GM18502 (cell line): ENCODE measurements at regions not wholly inside any gene's neighbourhood (a gene's known extent, or its start where the extent isn't known, plus 50 kb on each side); places are given as distances from the start of the nearest gene placed in this dataset.
"Not testable (repeated sequence)": the region's sequence is repeated elsewhere in the genome, so short reads cannot be mapped to it uniquely, and the experiment has no call there.

ENCODE experiments used
- ATAC-seq: cut with Tn5 transposase; IDR thresholded peaks from one replicate; pipeline ENCODE4 v1.9.1; 2021; ENCODE audit warnings: mild to moderate bottlenecking; ENCODE audit not compliant: unreplicated experiment, poor library complexity

DNA sequence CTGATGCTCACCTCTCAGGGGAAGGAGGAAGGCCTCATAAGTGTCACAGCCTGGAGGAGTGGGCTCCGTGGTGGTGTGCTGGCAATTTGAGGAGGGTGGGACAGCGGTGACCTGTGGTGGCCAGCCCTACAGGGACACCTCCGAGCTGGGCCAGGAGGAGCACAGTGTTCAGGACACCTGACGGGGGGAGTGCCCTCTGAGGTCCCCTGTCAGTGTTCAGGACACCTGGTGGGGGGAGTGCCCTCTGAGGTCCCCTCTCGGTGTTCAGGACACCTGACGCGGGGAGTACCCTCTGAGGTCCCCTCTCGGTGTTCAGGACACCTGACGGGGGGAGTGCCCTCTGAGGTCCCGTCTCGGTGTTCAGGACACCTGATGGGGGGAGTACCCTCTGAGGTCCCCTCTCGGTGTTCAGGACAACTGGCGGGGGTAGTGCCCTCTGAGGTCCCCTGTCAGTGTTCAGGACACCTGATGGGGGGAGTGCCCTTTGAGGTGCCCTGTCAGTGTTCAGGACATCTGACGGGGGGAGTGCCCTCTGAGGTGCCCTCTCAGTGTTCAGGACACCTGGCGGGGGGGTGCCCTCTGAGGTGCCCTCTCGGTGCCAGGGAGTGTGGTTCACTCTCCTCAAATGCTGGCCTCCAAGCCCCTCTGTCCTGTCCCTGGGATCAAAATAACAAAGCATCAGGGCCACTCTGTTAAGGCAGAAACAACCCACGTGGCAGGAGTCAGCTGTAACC is 73.4 kb upstream of the ZNF469 start:
- no peak for ATAC-seq

DNA sequence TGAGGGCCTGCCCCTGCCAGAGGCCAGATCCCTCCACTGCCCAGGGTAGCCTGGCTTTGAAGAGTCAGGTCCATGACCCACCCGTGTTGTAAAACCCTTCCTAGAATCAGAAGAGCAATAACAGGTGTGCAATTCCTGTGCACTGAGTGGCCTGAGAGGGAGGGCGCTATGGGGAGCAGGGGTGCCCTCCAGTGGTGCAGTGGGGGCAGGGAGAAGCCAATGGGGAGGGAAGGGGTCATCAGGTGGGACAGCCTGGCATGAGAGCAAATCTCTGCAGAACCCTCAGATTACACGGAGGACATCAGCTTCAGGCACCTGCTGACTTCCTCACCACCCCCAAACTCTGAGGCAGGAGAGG is 72.9 kb upstream of the ZNF469 start:
- ATAC-seq = no peak

DNA sequence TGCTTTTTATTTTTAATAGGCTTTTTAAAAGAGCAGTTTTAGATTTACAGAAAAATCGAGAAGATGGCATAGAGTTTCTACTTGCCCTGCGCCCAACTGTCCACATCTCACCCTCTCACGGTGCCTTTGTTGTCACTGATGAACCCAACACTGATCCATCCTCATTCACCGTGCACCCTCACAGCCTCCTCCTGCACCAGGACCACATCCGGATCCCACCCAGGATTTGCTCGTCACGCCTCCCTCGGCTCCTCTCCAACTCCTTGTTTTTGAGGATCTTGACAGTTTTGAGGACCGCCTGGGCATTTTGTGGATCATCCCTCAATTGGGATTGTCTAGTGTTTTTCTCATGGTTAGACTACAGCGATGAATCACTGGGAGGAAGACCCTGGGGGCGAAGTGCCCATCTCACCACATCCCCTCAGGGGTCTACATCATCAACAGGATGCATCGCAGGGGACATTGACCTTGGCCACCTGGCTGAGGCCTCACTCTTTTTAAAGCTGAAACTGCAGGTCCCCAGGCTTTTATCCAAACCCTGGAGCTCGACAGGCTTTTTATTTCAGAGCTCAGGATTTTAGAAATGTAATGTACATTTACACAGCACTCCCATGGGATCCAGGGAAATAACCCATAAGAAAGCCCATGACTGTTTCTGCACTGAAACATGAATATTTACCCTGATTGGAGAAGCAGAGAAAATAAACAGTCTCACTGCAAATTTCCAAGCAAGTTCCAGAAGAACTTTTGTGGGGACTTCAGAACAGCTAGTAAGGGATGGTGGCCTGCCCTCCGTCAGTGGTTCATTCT is 71.8 kb upstream of the ZNF469 start:
- no peak for ATAC-seq

DNA sequence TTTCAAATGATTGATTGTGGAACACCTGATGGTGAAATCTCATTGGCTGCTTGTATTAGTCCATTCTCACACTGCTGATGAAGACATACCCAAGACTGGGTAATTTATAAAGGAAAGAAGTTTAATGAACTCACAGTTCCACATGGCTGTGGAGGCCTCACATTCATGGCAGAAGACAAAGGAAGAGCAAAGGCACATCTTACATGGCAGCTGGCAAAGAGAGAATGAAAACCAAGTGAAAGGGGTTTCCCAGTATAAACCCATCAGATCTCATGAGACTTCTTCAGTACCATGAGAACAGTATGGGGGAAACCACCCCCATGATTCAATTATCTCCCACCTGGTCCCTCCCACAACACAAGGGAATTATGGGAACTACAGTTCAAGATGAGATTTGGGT is 70.9 kb upstream of the ZNF469 start:
- ATAC-seq = not testable (repeated sequence)

DNA sequence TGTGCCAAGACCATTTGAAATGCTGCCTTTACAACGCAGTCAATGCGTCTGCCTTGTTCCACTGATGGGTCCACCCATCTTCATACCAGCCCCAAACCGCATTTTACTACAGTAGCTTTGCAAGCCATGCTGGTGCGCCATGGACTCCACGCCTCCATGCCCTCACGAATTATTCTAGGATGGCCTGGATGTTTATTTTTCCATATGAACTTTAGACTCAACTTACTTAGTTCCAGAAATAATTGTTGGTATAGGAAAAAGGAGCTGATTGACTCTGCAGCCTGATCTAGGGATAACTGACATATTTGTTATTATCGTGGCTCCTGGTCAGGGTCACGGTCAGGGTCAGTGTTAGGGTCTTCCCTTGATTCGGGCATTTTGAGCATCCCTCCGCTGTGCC is 70.0 kb upstream of the ZNF469 start:
- ATAC-seq = no peak

DNA sequence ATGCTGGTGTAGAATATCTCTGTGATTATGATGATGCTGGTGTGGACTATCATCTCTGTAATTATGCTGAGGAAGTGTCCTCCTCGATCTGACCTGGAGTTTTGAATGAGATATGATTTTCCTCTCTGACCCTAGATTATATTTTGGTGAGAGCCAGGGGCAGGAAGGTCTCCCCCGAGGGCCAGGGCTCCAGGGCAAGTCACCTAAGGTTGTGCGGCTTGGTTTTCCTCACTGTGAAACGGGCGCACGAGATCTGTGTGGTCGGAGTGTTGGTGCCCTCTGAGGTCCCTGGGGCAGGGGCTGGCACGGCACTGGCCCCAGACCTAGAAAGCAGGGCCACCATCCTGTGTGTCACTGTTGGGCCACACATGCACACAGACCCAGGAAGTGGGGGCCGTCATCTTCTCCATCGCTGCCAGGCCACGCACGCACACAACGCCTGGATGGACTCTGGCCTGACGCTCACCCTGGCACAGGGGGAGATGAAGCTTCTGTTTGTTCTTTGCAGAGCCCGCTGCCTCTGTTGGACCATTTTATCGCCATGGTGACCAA is 67.7 kb upstream of the ZNF469 start:
- no peak for ATAC-seq

DNA sequence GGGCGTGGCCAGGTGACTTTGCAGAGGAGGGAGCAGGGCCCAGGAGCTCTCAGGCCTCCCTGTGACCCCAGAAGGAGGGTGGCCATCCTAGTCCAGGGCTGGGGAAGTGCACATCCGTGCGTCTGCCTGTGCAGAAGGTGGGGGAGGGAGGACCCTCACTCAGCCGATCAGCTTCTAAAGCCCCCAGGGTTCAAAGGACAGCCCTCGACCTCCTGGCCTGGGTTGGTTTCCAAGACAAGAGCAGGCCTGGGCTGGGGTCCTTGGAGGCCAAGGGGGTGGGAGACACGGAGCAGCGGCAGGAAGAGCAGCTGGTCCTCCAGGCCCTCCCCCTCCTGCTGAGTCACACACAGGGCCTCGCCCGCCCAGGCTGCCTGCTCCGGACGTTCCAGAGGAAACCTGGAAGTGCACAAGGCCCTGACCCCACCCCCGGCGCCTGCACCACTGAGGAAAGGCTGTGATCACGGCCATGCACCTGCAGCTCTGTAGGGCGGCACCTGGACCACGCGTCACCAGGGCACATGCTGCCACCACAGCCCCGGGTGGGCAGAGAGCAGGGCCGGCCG is 67.1 kb upstream of the ZNF469 start:
- no peak for ATAC-seq

DNA sequence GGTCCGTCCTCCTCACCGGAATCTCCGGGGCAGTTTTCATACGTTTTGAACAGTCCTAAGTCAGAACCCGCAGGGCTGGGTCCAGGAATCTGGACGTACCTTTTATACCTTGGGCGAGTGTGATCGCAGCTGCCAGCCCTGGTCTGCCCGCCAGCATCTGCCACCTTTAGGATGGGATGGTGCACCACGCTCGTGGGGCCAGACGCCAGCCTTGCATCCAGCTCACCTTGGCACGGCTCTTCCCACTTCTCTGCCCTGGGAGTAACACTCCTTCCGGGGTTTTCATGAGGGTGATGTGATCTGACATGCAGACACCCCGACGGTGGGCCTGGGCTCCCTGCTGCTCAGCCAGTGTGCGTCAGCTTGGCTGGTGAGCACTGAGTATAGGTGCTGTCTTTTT is 66.6 kb upstream of the ZNF469 start:
- no peak for ATAC-seq

DNA sequence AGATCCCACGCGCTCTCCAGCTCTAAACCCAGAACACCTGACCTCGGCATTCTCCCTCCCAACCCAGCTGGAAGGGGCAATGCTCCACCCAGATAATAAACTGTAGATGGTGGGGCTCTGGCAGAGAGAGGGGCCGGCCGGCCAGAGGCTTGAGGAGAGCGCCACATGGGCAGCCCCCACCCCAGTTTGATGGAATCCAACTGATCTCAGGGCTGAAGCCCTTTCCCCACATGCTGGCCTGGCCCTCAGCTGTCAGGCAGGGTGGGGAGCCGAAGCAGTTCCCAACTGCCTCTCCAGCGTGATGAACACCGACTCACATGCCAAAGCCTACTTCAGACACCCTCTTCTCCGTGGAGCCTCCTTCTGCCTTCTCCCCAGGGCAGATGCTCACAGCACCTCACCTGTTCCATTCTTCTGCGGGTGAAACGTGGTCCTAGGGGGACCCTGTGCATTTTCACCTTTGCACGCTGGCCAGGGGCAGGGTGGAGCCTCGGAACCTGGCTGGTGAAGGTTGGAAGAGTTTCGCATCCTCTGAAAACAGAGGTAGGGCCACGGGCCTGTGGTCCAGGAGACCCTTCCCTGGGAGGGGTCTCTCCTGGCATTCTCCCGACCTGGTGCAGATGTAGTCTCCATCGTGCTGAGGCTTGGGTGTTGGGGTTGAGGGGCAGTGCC is 65.7 kb upstream of the ZNF469 start:
- ATAC-seq = no peak

DNA sequence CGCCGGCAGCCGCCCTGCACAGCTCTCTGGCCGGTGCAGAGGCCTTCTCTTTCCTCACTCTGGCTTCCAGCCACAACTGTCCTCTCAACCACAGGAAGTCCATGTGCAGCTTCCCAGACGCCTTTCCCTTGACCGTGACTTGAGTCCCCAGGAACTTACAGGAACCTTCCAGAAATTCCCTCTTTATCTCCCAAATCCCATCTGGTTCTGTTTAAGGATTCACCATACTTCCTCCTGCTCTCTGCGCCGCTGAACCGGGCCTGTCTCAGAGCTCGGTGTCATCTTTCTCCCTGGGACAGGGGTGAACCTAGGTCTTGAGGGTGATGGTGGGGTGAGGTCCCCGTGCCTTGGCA is 65.2 kb upstream of the ZNF469 start:
- ATAC-seq = no peak

DNA sequence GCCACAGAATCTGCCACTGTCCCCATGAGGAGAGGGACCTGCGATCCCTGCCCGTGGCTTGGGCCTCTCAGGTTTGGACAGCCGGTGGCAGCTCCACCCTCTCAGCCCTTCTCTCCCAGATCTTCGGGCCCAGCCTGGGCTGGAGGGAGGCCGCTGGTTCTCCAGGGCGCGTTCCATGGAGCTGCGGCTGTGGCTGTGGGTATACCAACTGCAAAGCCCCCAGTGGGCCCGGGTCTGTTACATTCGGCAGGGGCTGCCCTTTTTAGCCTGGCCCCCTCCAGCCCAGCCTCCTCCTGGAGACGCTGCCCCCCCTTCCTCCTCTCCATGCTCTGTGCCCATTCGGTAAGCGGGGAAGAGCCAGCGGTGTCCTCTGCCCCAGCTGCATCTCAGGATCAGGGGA is 64.7 kb upstream of the ZNF469 start:
- ATAC-seq = no peak

DNA sequence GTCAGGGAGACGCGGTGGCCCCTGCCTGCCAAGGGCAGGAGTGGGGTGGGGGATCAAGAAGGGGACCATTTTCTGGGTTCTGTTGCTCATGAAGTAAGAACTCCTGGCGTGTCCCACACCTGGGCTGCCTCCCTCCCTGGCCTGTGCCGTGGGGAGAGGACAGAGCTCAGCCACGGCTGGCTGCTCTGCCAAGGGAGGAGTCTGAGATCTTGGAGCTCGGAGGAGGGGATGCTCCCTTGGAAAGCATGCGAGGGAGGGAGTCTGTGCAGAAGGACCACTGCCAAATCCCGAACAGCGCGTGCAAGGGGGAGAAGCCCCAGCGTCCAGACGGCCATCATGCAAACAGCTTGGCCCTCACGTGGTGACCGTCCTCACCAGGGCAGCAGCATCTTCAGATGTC is 64.2 kb upstream of the ZNF469 start:
- no peak for ATAC-seq

DNA sequence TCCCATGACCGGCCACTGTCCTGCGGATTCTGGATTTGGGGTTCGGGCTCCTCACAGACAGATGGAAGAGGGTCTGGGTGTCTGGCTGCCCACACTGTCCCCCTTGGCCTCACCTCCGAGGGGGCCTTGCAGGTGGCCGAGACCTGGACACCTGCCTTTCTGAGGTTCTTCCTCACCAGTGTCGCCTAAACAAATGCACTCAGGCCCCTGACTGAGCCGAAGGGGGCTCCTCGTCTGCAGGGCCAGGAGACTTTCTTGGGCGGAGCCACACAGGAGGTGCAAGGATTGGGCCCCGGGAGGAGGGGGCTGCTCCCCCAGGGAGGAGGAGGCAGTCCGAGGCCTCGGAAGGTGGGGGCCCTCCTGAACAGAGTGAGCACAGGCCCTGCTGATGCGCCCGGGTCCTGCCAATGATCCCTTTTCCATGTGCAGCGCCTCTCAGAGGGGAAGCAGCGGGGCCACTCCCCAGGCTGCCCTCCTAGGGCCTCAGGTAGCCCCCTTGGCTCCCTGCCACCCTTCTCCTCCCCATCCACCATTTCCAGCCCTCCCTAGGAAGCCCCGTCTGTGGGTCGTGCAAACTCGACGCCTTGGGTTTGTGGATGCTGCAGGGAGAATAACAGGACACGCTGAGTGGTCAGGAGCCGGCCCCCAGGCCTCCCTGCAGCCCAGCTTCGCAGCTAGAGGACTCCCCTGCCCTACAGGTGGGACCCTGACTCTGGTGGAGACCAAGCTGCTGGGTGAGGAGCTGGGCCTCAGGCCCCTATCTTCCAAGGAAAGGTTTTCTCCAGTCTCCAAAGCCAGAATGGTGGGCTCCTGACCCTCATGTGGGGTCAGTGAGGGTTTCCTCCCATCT is 63.4 kb upstream of the ZNF469 start:
- ATAC-seq = no peak

DNA sequence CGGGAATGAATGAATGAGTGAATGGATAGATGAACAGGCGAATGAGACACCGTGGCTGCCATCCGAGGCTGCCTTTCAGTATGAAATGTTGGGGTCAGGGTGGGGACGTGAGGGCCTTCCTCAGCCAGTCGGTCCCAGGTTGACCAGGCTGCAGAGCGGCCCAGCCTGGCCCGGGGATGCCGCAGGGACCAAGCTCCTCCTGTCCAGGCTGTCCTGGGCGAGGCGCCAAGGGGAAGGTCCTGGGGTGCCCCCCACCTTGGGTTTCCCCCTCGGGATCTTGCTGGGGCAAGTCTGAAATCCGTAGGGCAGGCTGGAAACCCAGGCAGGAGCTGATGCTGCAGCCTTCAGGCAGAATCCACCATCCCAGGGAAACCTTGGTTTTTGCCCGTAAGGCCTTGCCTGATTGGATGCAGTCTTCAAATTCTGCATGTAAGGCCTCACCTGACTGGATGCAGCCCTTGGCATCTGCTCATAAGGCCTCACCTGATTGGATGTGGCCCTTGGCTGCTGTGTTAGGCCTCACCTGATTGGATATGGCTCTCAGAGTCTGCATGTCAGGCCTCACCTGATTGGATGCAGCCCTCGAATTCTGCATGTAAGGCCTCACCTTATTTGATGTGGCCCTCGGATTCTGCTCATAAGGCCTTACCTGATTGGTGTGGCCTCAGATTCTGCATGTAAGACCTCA is 61.7 kb upstream of the ZNF469 start:
- ATAC-seq = no peak

DNA sequence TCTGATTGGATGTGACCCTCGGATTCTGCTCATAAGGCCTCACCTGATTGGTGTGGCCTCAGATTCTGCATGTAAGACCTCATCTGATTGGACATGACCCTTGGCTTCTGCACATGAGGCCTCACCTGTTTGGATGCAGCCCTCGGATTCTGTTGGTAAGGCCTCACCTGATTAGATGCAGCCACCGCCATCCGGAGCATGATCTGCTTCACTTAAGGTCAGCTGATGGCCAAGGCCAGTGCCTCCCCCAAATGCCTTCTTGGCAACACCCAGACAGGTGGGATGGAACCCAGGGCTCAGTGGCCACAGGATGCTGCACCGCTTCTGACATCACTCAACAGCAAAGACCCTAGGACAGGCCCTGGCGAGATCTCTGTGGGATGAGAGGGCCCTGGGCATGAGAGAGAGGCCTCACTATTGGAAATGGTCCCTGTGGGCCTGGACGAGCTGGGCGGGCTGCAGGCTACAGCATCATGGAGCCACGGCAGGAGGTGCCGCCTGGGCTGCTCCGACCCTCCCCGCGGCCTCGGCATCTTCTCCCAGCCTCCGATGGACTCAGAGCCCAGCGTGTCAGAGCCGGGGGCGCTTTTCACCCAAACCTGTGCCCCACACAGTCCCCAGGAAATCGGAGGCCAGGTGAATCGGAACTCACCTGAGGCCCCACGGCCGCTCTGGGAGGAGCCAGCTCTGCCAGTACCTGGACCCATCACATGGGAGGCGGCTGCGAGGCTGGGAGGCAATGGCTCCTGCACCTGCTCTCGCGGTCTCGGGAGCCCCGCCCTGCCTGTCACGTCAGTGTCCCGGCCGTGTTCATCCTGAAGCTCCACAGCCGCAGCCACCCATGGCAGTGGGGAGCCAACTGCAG is 60.9 kb upstream of the ZNF469 start:
- no peak for ATAC-seq

DNA sequence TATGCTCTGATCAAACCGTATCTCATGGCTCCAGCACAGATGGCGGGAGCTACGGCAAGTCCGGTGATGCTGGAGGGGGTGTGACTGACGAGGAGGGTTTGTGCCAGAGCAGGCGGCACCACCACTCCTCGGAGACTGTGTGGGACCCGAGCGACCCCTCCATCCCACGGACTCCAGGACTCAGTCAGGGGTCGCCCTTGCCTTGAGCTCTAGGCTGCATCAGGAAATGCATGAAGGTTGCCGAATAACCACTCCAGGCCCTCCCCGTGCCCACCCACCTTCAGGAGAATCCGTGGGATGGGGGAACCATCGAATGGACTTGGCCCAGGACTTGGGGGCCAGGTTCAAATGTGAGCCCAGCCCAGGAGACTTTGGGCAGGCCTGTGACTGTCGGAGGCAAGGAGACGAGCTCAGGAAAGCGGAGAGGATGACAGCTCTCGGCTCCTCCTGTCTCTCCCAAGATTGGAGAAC is 60.2 kb upstream of the ZNF469 start:
- ATAC-seq = no peak

DNA sequence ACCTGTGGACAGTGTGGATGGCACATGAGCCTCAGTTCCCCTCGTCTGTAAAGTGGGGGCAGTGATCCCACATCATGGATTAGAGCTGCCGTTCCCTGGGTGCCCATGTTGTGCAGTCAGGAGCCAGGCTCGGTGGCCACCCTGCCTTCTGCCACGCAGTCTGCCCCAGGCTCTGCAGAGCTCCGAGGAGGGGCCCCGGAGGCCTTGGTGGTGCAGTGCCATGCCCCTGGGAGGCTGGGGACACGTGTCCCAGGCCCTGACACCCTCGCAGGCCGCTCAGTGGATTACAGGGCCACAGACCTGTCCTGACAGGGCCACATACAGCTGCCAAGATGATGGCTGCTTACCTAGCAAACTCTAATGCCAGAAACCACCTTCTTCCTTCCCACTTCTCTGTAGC is 59.7 kb upstream of the ZNF469 start:
- no peak for ATAC-seq

DNA sequence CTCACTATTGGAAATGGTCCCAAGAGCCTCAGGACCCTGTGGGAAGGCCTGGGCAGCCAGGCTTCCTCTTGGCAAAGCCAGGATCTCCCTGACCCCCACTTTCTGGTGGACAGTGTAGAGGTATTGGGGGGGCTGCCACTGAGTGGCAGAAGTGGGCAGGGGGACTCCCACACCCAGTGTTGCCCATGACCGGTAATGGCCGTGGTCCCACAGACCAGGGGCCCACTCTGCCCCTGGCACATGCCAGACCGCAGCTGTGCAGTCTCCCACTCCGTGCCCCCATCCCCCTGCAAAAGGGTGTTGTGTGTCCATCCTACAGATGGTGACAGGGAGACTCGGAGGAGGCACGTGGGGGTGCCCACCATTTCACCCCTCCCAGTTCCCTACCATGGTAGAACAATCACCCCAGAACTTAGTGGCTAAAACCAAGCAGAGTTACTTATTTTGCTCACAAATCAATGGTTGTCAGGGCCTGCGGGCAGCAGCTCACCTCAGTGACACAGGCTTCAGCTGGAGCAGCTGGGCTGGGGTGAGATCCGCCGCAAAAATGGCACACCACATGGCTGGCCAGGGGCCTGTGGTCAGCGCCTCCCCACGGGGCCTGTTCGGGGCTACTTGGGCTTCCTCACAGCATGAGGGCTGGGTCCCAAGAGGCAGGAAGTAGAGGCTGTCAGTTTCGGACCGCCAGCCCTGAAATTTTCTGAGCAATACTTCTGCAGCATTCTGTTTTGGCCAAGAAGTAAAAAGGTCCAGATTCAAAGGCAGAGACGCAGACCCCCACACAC is 59.0 kb upstream of the ZNF469 start:
- no peak for ATAC-seq
